Karpas-422 (cell line): ENCODE measurements at regions not wholly inside any gene's neighbourhood (a gene's known extent, or its start where the extent isn't known, plus 50 kb on each side); places are given as distances from the start of the nearest gene placed in this dataset.

Experiments
- DNase-seq: peaks from one replicate; pipeline ENCODE4 v3.0.0-alpha.2; 2015
- H2AFZ ChIP-seq: fragments of 200-600 bp; sonication (generic); 2 replicates; pipeline ENCODE4 v1.6.1; 2014; ENCODE audit warnings: antibody characterized with exemption, low read length, mixed read lengths
- H3K27ac ChIP-seq: fragments of 200-600 bp; sonication (generic); 2 replicates; pipeline ENCODE4 v1.5.1; 2014; ENCODE audit warnings: mild to moderate bottlenecking, low read length, moderate library complexity
- H3K27me3 ChIP-seq: fragments of 200-600 bp; sonication (generic); 2 replicates; pipeline ENCODE4 v1.6.1; 2014; ENCODE audit warnings: low read length, mixed read lengths
- H3K36me3 ChIP-seq: fragments of 200-600 bp; sonication (generic); 2 replicates; pipeline ENCODE4 v1.6.1; 2014; ENCODE audit warnings: low read length, mixed read lengths; ENCODE audit not compliant: insufficient read depth
- H3K4me1 ChIP-seq: fragments of 200-600 bp; sonication (generic); 2 replicates; pipeline ENCODE4 v1.6.1; 2014; ENCODE audit warnings: mild to moderate bottlenecking, low read length, mixed read lengths
- H3K4me2 ChIP-seq: fragments of 200-600 bp; sonication (generic); 2 replicates; pipeline ENCODE4 v1.6.1; 2014; ENCODE audit warnings: low read length, low read depth, mild to moderate bottlenecking; ENCODE audit not compliant: poor library complexity, severe bottlenecking
- H3K4me3 ChIP-seq: fragments of 200-600 bp; sonication (generic); 2 replicates; pipeline ENCODE4 v1.5.1; 2014; ENCODE audit warnings: mild to moderate bottlenecking, antibody characterized with exemption, low read length, mixed read lengths
- H3K79me2 ChIP-seq: fragments of 200-600 bp; sonication (generic); 2 replicates; pipeline ENCODE4 v1.6.1; 2014; ENCODE audit warnings: mild to moderate bottlenecking, low read length, mixed read lengths
- H3K9ac ChIP-seq: fragments of 200-600 bp; sonication (generic); 2 replicates; pipeline ENCODE4 v1.6.0; 2014; ENCODE audit warnings: low read length
- H3K9me2 ChIP-seq: fragments of 200-600 bp; sonication (generic), shearing (Covaris generic); replicated peaks from 2 replicates; pipeline ENCODE4 v1.6.0; 2014; ENCODE audit warnings: mild to moderate bottlenecking, low read length, moderate library complexity; ENCODE audit not compliant: insufficient read depth
- H3K9me3 ChIP-seq: fragments of 300-700, 200-600 bp; sonication (generic); 2 replicates; pipeline ENCODE4 v1.6.1; 2014; ENCODE audit warnings: low read length, mixed read lengths
- H4K20me1 ChIP-seq: fragments of 200-600 bp; sonication (generic); 2 replicates; pipeline ENCODE4 v1.6.1; 2014; ENCODE audit warnings: mild to moderate bottlenecking, antibody characterized with exemption, low read length, low read depth; ENCODE audit not compliant: insufficient read depth

- Histone ChIP-seq H3K9me2 (no peaks in the 10 kb centered on the region), H2AFZ (no peak overlapping the region), H4K20me1 (no peaks in the 10 kb centered on the region), H3K4me3 (no peak overlapping the region), H3K4me2 (no peak overlapping the region), H3K79me2 (no peaks in the 10 kb centered on the region), H3K36me3 (no peaks in the 10 kb centered on the region), H3K9ac (no peak overlapping the region), H3K27me3 (no peaks in the 10 kb centered on the region), H3K27ac (no peak overlapping the region), H3K9me3 (peaks cover 36% of the 10 kb centered on the region), H3K4me1 (no peaks in the 10 kb centered on the region)
- DNase-seq: no peak
Measured at GRCh38 chr1:73161418-73161817, 879.1 kb upstream of the NEGR1 start.

GRCh38 chr1:73160759-73161158 is 878.4 kb upstream of the NEGR1 start:
- Histone ChIP-seq H3K27ac (no peak overlapping the region), H3K4me2 (no peak overlapping the region), H4K20me1 (no peaks in the 10 kb centered on the region), H3K36me3 (no peaks in the 10 kb centered on the region), H3K4me1 (no peaks in the 10 kb centered on the region), H2AFZ (no peak overlapping the region), H3K79me2 (no peaks in the 10 kb centered on the region), H3K9ac (no peak overlapping the region), H3K9me3 (peaks cover 38% of the 10 kb centered on the region), H3K9me2 (no peaks in the 10 kb centered on the region), H3K4me3 (no peak overlapping the region), H3K27me3 (no peaks in the 10 kb centered on the region)
- no peak for DNase-seq

- H3K36me3 ChIP-seq: no peaks in the 10 kb centered on the region
- no peaks in the 10 kb centered on the region for H3K79me2 ChIP-seq
- no peak overlapping the region for H3K27ac ChIP-seq
- no peaks in the 10 kb centered on the region for H3K9me2 ChIP-seq
- DNase-seq: no peak
- no peak overlapping the region for H3K9ac ChIP-seq
- H3K4me2 ChIP-seq: no peak overlapping the region
- no peak overlapping the region for H3K4me3 ChIP-seq
- H4K20me1 ChIP-seq: no peaks in the 10 kb centered on the region
- H3K4me1 ChIP-seq: no peaks in the 10 kb centered on the region
- no peaks in the 10 kb centered on the region for H3K27me3 ChIP-seq
- H3K9me3 ChIP-seq: peaks cover 18% of the 10 kb centered on the region
- H2AFZ ChIP-seq: no peak overlapping the region
Measured at GRCh38 chr1:73144311-73144710, 862.0 kb upstream of the NEGR1 start.

GRCh38 chr1:73136975-73137374 is 854.6 kb upstream of the NEGR1 start:
- no peaks in the 10 kb centered on the region; the same call in 1 of the 2 replicates for H3K9me3 ChIP-seq
- no peaks in the 10 kb centered on the region for H3K79me2 ChIP-seq
- no peak for DNase-seq
- no peak overlapping the region for H3K27ac ChIP-seq
- H4K20me1 ChIP-seq: no peaks in the 10 kb centered on the region
- no peak overlapping the region for H3K9ac ChIP-seq
- H3K9me2 ChIP-seq: no peaks in the 10 kb centered on the region
- H3K4me2 ChIP-seq: no peak overlapping the region
- H3K4me3 ChIP-seq: no peak overlapping the region
- no peaks in the 10 kb centered on the region for H3K36me3 ChIP-seq
- H2AFZ ChIP-seq: no peak overlapping the region
- H3K4me1 ChIP-seq: no peaks in the 10 kb centered on the region
- no peaks in the 10 kb centered on the region for H3K27me3 ChIP-seq

GRCh38 chr1:73106931-73107330 is 824.6 kb upstream of the NEGR1 start:
- H2AFZ ChIP-seq: no peak overlapping the region
- H3K4me3 ChIP-seq: no peak overlapping the region
- H3K27ac ChIP-seq: no peak overlapping the region
- H3K9me2 ChIP-seq: no peaks in the 10 kb centered on the region
- no peaks in the 10 kb centered on the region for H3K36me3 ChIP-seq
- no peak for DNase-seq
- peaks cover 26% of the 10 kb centered on the region for H3K9me3 ChIP-seq
- H3K9ac ChIP-seq: no peak overlapping the region
- no peaks in the 10 kb centered on the region for H4K20me1 ChIP-seq
- H3K79me2 ChIP-seq: no peaks in the 10 kb centered on the region
- H3K4me1 ChIP-seq: no peaks in the 10 kb centered on the region
- no peak overlapping the region for H3K4me2 ChIP-seq
- H3K27me3 ChIP-seq: no peaks in the 10 kb centered on the region

GRCh38 chr1:73105755-73106154 is 823.4 kb upstream of the NEGR1 start:
- Histone ChIP-seq H3K27me3 (no peaks in the 10 kb centered on the region), H3K27ac (no peak overlapping the region), H3K9ac (no peak overlapping the region), H3K4me1 (no peaks in the 10 kb centered on the region), H3K36me3 (no peaks in the 10 kb centered on the region), H3K9me3 (peaks cover 23% of the 10 kb centered on the region), H3K4me2 (no peak overlapping the region), H4K20me1 (no peaks in the 10 kb centered on the region), H3K4me3 (no peak overlapping the region), H2AFZ (no peak overlapping the region), H3K79me2 (no peaks in the 10 kb centered on the region), H3K9me2 (no peaks in the 10 kb centered on the region)
- no peak for DNase-seq

- H3K27ac ChIP-seq: no peak overlapping the region
- DNase-seq: no peak
- H3K79me2 ChIP-seq: no peaks in the 10 kb centered on the region
- H4K20me1 ChIP-seq: no peaks in the 10 kb centered on the region
- H3K9me3 ChIP-seq: peaks cover 26% of the 10 kb centered on the region
- H3K9me2 ChIP-seq: no peaks in the 10 kb centered on the region
- no peak overlapping the region for H3K4me2 ChIP-seq
- H3K4me3 ChIP-seq: no peak overlapping the region
- H3K4me1 ChIP-seq: no peaks in the 10 kb centered on the region
- H3K27me3 ChIP-seq: no peaks in the 10 kb centered on the region
- no peaks in the 10 kb centered on the region for H3K36me3 ChIP-seq
- no peak overlapping the region for H3K9ac ChIP-seq
- H2AFZ ChIP-seq: no peak overlapping the region
Measured at GRCh38 chr1:73104749-73105148, 822.4 kb upstream of the NEGR1 start.

GRCh38 chr1:73100216-73100615 is 817.9 kb upstream of the NEGR1 start:
- DNase-seq: no peak
- no peaks in the 10 kb centered on the region for H4K20me1 ChIP-seq
- H3K9me3 ChIP-seq: peaks cover 41% of the 10 kb centered on the region
- no peaks in the 10 kb centered on the region for H3K79me2 ChIP-seq
- no peaks in the 10 kb centered on the region for H3K4me1 ChIP-seq
- H3K27ac ChIP-seq: no peak overlapping the region
- H3K36me3 ChIP-seq: no peaks in the 10 kb centered on the region
- H3K9ac ChIP-seq: no peak overlapping the region
- no peak overlapping the region for H3K4me3 ChIP-seq
- no peak overlapping the region for H2AFZ ChIP-seq
- no peak overlapping the region for H3K4me2 ChIP-seq
- H3K27me3 ChIP-seq: no peaks in the 10 kb centered on the region
- H3K9me2 ChIP-seq: no peaks in the 10 kb centered on the region

GRCh38 chr1:73097917-73098316 is 815.6 kb upstream of the NEGR1 start:
- DNase-seq: no peak
- Histone ChIP-seq H3K4me2 (no peak overlapping the region), H4K20me1 (no peaks in the 10 kb centered on the region), H2AFZ (no peak overlapping the region), H3K4me1 (no peaks in the 10 kb centered on the region), H3K9me2 (no peaks in the 10 kb centered on the region), H3K9ac (no peak overlapping the region), H3K36me3 (no peaks in the 10 kb centered on the region), H3K27me3 (no peaks in the 10 kb centered on the region), H3K4me3 (no peak overlapping the region), H3K79me2 (no peaks in the 10 kb centered on the region), H3K27ac (no peak overlapping the region), H3K9me3 (peaks cover 33% of the 10 kb centered on the region)
